NB4 (cell line): ENCODE measurements at regions not wholly inside any gene's neighbourhood (a gene's known extent, or its start where the extent isn't known, plus 50 kb on each side); places are given as distances from the start of the nearest gene placed in this dataset.

Experiments
- CTCF ChIP-seq: IDR thresholded peaks from one replicate; pipeline ENCODE4 v1.5.1; 2012; ENCODE audit warnings: low read depth, low read length
- MYC ChIP-seq: IDR thresholded peaks from 2 replicates; pipeline ENCODE4 v1.6.1; 2011; ENCODE audit warnings: low read depth, low read length
- POLR2A ChIP-seq: IDR thresholded peaks from 2 replicates; pipeline ENCODE4 v1.6.1; 2011; ENCODE audit warnings: mild to moderate bottlenecking; ENCODE audit not compliant: insufficient read length; ENCODE audit errors: extremely low read depth
- TF ChIP-seq, protein P1 (sequence below): IDR thresholded peaks from 2 replicates; pipeline ENCODE4 v1.6.1; 2011; ENCODE audit warnings: low read depth, low read length

DNA sequence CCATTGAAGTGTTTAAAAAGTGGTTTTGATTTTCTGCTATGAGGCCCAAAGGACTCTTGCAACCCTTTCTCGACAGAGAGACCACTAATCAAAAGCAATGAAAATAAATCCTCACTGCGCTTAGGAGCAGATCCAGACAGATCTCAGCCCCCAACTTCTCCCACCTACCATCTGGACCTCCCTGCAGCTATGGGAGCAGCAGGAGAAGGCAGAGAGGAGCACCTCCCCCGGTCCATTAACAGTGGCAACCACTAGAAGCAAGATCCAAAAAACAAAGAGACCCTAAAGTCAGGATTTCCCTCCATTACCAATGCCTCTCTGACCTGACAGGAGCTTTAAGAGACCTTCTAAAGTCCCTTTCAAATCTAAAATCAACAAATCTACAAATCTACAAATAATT is 99.0 kb upstream of the LSM8 start:
- TF ChIP-seq POLR2A = no peak
- no peak for TF ChIP-seq MYC
- no peak for TF ChIP-seq CTCF
- TF ChIP-seq, protein P1, sequence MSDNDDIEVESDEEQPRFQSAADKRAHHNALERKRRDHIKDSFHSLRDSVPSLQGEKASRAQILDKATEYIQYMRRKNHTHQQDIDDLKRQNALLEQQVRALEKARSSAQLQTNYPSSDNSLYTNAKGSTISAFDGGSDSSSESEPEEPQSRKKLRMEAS = no peak
